NCI-H146 (cell line): ENCODE measurements at regions not wholly inside any gene's neighbourhood (a gene's known extent, or its start where the extent isn't known, plus 50 kb on each side); places are given as distances from the start of the nearest gene placed in this dataset.

Experiments
- DNase-seq: peaks from one replicate; lab custom pipeline; 2025; lab: John Stamatoyannopoulos, UW

DNA sequence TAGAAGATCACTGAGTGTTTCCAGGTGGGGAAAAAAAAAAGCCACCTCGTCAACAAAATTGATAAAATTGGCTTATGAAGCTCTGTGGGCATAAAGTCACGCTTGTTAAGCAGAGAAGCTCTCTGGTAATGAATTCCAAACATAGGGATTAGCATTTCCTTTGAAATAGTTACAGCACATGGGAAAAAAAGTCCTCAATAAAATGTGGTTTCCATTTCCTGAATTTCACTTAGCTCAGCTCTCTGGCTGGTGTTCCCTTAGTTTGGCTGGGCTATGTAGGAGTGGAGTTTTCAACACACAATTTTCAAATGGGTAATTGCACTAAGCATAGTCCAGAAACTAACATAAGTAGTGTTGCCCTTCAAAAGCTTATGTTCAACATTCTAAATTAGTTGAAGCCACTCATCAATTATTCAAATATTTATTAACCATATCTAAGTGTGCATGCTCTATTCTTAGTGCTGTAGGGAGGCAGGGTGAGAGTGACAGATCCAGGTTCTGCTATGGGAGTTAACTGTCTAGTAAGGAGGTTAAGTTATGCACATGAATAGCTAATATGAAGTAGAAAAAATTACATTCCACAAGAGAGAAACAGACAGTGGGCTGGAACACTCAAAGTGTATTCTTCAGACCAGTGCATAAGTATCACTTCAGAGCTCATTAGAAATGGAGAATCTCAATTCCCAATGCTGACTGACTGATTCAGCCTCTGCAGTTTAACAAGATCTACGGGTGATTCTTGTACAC lies 445.7 kb downstream of the SMARCA1 start:
- no peak for DNase-seq

DNA sequence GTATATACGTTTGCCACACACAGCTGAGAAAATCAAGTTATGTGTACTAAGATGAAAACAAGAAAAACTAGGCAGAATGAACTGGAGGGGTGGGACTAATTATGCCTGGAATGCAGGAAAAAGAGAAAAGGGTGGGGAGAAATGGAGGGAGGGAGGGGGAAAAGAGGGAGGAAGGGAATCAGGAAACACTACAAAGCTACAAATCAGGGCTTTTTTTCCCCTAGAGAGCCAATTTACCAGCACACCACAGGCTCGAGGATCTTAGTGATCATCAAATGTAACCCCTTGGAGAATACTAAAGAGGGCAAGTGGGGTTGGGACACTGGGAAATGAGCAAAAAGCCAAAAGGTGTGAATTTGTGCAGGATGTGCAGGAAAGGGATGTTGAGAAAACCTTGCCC lies 451.9 kb downstream of the SMARCA1 start:
- DNase-seq: no peak

DNA sequence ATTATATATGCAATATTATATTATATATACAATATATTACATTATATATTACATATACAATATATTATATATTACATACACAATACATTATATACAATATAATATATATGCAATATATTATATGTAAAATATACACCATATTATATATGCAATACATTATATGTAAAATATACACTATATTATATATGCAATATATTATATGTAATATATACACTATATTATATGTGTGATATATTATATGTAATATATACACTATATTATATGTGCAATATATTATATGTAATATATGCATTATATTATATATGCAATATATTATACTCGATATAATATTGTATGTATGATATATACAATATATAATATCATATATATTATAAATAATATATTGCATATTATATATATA lies 457.4 kb downstream of the SMARCA1 start:
- no peak for DNase-seq

- no peak for DNase-seq
Measured at GRCh38 chrX:129058405-129058804, 464.9 kb downstream of the SMARCA1 start.

GRCh38 chrX:129043138-129043537 lies 480.2 kb downstream of the SMARCA1 start:
- no peak for DNase-seq

- DNase-seq: no peak
Measured at GRCh38 chrX:129041319-129041718, 482.0 kb downstream of the SMARCA1 start.

DNA sequence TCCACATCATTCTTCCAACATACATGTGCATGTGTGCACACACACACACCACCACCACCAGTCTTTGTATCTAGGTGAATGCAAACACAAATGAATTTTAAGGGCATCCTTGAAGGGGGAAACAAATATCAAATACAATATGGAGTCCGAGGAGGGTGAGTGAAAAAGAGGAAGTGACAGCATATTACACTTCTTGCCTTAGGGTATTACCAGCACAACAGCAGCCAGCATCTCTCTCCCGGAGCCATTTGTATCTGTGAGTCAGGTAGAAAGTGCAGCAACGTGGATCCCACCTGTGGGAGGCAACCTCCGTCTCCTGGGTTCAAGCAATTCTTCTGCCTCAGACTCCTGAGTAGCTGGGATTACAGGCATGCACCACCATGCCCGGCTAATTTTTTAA lies 483.2 kb downstream of the SMARCA1 start:
- DNase-seq: no peak

DNA sequence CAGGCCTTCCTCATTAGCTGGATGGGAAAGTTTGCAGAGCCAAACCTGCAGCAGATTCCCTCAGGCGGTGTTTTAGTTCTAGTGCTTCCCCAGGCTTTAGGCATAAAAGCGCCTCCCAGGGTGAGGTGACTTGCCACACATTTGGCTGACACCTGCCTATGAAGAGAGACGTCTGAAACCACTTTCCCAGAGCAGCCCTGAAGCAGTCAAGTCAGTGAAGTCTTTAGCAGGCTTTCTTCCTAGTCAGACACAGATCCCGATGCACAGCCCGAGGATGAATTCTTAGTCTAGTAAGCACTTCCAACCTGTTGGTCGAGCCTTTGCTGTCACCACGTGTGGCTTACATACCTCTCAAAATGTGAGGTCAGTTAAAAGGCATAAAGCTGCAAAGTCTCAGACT lies 484.1 kb downstream of the SMARCA1 start:
- peak; percentile 75 for DNase-seq

GRCh38 chrX:129037389-129037788 lies 485.9 kb downstream of the SMARCA1 start:
- no peak for DNase-seq

GRCh38 chrX:129035180-129035579 lies 488.1 kb downstream of the SMARCA1 start:
- DNase-seq: no peak

GRCh38 chrX:129034196-129034595 lies 489.1 kb downstream of the SMARCA1 start:
- no peak for DNase-seq

- DNase-seq: no peak
Measured at GRCh38 chrX:129026202-129026601, 497.1 kb downstream of the SMARCA1 start.

DNA sequence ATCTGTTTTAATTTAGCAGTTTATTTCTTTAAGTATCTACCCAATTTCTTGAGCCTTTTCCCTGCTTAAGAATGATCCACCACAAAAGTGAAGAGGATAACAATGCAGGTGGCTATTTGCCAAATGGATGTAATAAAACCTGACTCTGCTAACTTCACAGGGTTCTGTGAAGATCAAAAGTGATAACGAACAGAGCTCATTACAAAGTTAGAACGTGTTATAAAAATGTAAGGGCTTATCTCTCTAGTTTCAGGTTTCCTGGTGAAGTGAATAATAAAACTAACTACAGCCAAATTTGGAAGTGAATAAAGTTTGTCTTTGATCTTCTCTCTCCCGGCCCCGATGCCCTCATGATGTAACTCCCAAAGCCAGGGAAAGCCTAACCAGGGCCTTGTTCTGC lies 497.9 kb downstream of the SMARCA1 start:
- DNase-seq: no peak

DNA sequence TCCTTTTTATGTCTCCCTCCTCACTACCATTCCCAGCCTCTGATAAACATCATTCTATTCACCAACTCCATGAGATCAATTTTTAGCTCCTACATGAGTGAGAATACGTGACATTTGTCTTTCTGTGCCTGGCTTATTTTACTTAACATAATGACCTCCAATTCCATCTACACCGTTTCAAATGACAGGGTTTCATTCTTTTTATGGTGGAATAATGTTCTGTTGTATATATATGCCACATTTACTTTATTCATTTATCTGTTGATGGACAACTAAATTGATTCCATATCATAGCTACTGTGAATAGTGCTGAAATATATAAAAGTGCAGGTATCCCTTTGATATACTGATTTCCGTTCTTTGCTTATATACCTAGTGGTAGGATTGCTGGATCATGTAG lies 503.9 kb downstream of the SMARCA1 start:
- no peak for DNase-seq

DNA sequence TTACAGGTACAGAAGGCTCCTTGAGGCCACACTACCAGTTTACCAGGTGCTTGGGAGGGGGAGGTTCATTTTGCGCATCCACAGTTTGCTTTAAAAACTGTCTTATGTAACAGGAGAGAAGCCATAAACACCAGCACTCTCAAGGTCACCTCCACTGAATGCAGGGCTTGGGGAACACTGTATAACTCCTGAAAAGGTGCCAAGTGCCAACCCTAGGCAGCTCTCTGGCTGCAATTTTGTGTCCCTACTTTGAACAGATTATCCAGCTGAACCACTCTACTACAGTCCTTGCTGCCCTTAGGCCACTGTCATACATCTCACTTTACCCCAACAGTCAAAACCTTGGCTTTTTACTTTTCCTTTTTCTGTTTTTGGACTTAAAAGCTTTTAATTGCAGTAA lies 507.9 kb downstream of the SMARCA1 start:
- DNase-seq: no peak

DNA sequence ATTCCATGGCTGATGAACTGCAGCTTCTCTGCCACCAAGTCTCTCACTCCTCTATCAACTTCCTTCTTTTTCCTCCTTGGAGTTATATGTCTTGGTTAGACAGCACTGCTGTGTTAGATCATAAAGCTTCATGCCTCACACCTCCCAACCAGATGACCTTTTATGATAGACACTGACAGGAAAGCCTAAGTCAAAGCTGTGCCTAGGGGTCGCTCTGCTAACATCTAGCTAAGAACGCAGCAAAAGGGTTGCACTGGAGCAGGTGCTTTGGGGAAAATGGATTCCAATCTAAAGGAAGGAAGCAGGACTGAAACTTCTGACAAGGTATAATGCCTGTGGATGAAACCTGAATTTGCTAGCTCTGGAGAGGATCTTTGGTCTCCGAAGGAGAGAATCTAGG lies 509.7 kb downstream of the SMARCA1 start:
- no peak for DNase-seq

- no peak for DNase-seq
Measured at GRCh38 chrX:129007631-129008030, 515.7 kb downstream of the SMARCA1 start.

DNA sequence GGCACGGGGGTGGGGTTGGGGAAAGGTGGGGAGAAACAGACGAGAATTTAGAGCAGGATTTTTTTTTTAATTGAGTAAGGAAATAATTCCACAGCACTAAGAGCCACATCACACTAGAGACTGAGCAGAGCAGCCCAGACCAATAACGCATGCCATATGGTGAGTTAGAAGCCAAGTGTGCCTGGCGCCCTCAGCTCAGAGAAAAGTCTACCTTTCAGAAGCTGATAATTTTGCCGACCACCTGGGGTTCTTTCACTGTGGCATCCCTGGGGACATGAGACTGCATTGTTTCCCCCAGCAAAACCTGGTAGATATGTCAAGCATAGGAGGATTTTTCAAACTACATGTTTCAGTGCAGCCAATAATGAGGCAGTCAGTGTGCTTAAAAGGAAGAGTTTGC lies 516.8 kb downstream of the SMARCA1 start:
- DNase-seq: peak; percentile 56

DNA sequence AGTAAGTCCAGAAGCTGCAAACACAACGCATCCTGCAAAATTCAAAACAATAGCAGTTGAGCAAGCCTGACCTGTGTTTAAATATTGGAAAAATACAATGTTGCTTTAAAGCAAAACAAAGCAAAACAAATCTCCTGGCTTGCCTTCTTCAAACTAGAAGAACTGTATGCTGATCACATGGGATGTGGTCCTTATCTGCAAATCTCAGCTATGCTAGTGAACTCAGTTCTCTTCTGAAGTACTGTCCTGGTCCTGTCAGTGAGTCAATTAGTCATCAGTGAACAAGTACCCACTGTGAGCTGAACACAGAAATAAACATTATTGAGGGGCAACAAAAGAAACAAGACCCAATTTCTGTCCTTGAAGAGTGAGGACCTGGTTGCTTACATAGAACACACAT lies 522.5 kb downstream of the SMARCA1 start:
- no peak for DNase-seq

DNA sequence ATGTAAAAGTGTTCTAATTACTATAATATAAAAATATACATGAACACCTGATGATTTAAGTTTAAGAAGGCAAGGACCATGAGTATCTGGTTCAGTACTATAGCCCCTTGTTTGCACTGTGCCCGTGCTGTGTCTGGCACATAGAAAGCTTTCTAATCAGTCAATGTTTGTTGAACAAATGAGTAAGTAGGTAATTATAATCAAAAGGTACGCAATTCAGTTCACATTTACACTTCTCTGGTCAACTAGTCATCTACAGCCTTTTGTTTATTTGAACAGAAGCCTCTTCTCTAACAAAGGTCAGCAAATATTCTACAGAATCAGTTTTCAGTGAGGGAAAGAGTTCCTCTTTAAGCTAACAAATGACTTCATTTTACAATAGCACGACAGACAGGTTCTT lies 523.3 kb downstream of the SMARCA1 start:
- peak; percentile 87 for DNase-seq

DNA sequence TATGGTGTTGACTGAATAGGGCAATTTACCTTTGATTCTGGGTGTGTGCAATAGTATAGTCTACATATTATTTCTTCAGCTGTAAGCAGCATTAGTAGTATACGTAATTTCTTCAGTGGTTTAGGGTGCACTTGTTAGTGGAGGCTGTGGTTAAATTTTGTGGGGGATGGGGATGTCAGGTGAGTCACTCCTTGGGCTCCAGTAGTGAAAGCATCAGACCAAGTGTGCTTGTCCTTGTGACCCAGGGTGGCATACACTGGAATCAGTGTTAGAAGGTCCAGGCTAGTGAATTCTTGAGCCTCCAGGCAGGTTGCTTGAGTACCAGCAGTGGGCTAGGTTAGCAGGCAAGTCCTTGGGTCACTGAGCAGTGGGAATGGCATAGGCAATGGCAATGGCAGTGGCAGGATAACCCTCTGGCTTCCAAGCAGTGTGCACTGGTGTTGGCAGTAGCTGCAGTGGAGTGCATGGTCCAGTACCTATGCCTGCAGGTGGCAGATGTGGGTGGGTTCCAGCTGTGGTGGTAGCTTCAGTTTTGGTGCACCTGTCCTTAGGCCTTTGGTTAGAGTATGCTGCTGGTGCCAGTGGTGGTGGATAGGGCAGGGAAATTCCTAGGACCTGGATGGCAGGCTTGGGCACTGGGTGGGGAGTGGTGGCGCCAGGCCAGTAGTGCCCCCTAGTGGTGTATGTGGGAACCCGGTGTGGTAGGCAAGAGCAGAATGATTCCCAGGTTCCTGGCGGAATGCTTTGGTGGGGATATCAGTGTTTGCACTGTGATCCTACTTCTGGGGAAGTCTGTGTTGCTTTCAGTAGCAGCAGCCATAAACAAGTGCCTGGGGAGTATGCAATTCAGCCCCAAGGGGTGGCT lies 531.0 kb downstream of the SMARCA1 start:
- no peak for DNase-seq

DNA sequence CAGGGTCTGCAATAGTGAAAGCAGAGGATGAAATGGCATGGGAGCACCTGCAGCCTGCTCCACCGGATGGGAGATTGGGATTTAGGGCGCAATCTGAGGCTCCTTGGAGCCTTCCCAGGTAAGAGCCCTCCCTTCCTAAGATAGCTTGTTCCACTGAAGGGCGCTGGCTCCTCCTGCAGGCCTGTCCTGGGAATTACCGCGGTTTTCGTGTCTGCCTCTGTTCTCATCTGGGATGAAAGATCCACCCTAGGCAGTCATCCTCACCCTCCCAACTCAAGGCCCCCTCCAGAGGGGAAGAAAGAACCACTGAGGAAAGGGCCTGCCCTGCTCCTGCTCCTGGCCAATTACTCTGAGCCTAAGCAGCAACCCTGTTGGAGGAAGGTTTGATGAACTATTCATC lies 547.5 kb downstream of the SMARCA1 start:
- peak; percentile 49 for DNase-seq

GRCh38 chrX:128973033-128973432 lies 550.3 kb downstream of the SMARCA1 start:
- no peak for DNase-seq
